ENCODE measurements at regions not wholly inside any gene's neighbourhood (a gene's known extent, or its start where the extent isn't known, plus 50 kb on each side); places are given as distances from the start of the nearest gene placed in this dataset.
A peak's percentile ranks its signal among the peaks of the same experiment; 100 is the strongest.
"Not testable (repeated sequence)": the region's sequence is repeated elsewhere in the genome, so short reads cannot be mapped to it uniquely, and the experiment has no call there.

DNA sequence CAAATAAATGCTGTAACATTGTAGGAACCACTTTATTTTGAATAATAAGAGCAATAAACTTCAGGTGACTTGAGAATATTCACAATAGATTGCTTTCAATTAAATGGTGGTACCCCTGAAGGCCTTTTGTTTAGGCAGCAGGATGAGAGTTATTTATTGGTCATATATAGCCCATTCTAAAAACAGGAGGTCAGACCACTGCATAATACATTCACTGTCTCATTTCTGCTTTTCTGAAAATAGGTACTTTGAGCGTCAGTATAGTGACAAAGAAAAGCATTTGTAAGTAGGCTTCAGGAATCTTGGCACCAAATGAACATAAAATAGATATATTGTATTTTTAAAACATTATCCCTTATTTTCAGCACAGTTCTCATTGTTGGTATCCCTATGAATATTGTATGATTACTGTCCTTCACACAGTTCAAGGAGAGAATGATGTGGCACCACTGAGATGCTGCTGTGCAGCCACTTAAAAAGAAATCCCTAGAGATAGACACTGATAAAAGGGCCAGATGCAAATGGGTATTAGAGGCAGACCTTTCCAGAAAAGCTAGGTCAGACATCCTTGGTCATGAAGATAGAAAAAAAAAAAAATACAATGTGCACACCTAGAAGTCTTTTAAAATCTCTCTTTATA, 381.8 kb upstream of the ST8SIA4 start:
- Histone ChIP-seq H3K9me3 (ENCODE audit: control insufficient read depth, low read depth, low read length) (no peaks in the 10 kb centered on the region), H3K27me3 (ENCODE audit: control insufficient read depth, insufficient read depth, low read length) (no peaks in the 10 kb centered on the region), H3K27ac (ENCODE audit: low read length) (no peak overlapping the region), H3K4me3 (ENCODE audit: low read length) (no peak overlapping the region), H3K4me1 (ENCODE audit: control insufficient read depth, insufficient read depth, low read length) (no peaks in the 10 kb centered on the region), H3K36me3 (ENCODE audit: control insufficient read depth, insufficient read depth, low read length) (no peaks in the 10 kb centered on the region)
- no peak for DNase-seq
- 29% methylated on average over 1 of the region's 1 CpG for WGBS (ENCODE audit: insufficient coverage, low lambda C conversion rate)

DNA sequence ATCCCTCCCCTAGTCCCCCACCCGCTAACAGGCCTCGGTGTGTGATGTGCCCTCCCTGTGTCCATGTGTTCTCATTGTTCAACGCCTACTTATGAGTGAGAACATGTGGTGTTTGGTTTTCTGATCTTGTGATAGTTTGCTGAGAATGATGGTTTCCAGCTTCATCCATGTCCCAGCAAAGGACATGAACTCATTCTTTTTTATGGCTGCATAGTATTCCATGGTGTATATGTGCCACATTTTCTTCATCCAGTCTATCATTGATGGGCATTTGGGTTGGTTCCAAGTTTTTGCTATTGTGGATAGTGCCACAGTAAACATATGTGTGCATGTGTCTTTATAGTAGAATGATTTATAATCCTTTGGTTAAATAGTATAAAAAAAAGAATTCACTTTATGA, 380.9 kb upstream of the ST8SIA4 start:
- not testable (repeated sequence) for H3K4me1 ChIP-seq (ENCODE audit: control insufficient read depth, insufficient read depth, low read length); H3K9me3 ChIP-seq (ENCODE audit: control insufficient read depth, low read depth, low read length); H3K27ac ChIP-seq (ENCODE audit: low read length); H3K36me3 ChIP-seq (ENCODE audit: control insufficient read depth, insufficient read depth, low read length); H3K4me3 ChIP-seq (ENCODE audit: low read length); H3K27me3 ChIP-seq (ENCODE audit: control insufficient read depth, insufficient read depth, low read length); DNase-seq
- no CpG with 5 or more reads among the region's 3 CpGs for WGBS (ENCODE audit: insufficient coverage, low lambda C conversion rate)

DNA sequence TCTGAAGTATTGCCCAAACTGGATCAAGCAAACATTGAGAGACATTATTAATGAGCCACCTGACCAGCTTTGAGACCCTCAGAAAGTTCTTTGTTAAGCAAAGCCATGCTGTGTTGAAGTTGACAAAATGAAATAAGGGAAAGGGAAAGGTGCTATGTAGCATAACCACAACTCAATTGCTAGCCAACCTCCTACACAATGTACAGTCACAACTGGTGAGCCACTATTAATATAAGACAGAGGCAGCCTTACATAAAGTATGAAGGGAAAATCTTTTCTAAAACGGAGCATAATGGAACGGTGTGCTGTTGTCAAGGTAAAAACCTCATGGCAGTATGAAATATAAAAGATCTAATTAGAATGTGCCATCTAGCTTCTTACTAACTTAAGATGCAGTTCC, 375.8 kb upstream of the ST8SIA4 start:
- WGBS (ENCODE audit: insufficient coverage, low lambda C conversion rate): no CpG with 5 or more reads among the region's 2 CpGs
- H3K27ac ChIP-seq (ENCODE audit: low read length): no peak overlapping the region
- H3K36me3 ChIP-seq (ENCODE audit: control insufficient read depth, insufficient read depth, low read length): no peaks in the 10 kb centered on the region
- no peaks in the 10 kb centered on the region for H3K27me3 ChIP-seq (ENCODE audit: control insufficient read depth, insufficient read depth, low read length)
- H3K4me3 ChIP-seq (ENCODE audit: low read length): no peak overlapping the region
- no peaks in the 10 kb centered on the region for H3K9me3 ChIP-seq (ENCODE audit: control insufficient read depth, low read depth, low read length)
- DNase-seq: no peak
- no peaks in the 10 kb centered on the region for H3K4me1 ChIP-seq (ENCODE audit: control insufficient read depth, insufficient read depth, low read length)

DNA sequence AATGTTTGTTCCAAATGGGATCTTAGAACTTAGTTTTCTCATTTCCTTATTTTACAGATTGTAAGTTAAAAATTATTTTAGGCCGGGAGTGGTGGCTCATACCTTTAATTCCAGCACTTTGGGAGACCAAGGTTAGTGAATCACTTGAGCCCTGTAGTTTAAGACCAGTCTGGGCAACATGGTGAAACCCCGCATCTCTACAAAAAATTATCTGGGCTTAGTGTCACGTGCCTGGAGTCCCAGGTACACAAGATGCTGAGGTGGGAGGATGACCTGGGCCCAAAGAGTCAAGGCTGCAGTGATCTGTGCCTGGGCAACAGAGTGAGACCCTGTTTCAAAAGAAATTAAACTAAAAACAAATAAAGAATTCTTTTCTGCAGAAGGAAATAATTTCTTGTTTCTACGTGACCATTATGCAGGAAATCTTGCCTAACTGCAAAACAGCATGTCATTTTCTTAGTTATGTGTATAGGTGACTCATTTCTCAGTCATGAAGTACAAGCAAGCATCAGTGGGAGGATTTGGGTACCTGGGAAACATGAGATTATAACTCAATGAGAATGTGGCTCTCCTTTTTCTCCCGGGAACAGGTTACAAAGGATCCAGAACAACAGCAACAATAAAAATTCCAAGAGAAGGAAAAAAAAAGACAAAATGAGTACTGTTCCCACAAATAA, 375.1 kb upstream of the ST8SIA4 start:
- no peak overlapping the region for H3K27ac ChIP-seq (ENCODE audit: low read length)
- DNase-seq: no peak
- H3K9me3 ChIP-seq (ENCODE audit: control insufficient read depth, low read depth, low read length): no peaks in the 10 kb centered on the region
- no peak overlapping the region for H3K4me3 ChIP-seq (ENCODE audit: low read length)
- no peaks in the 10 kb centered on the region for H3K27me3 ChIP-seq (ENCODE audit: control insufficient read depth, insufficient read depth, low read length)
- no peaks in the 10 kb centered on the region for H3K36me3 ChIP-seq (ENCODE audit: control insufficient read depth, insufficient read depth, low read length)
- no peaks in the 10 kb centered on the region for H3K4me1 ChIP-seq (ENCODE audit: control insufficient read depth, insufficient read depth, low read length)
- WGBS (ENCODE audit: insufficient coverage, low lambda C conversion rate): 71% methylated on average over 1 of the region's 5 CpGs

DNA sequence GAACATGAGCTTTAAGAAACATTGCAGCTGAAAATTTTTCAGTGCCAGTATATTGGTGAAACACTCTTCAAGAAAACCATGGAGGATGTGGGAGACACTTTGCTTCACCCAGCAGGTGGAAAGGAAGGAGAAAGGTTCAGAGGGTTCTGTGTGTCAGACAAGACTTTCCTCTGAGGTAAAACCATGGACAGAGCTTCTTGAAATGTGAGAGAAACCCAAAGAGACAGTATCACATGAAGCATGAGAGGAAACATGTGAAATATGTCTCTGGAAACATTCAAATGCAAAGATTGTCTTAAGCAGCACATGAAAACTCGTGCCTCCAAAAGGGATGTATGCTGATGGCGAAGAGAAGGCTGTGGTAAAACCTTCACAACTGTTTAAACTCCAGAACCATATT, 368.9 kb upstream of the ST8SIA4 start:
- no peaks in the 10 kb centered on the region for H3K36me3 ChIP-seq (ENCODE audit: control insufficient read depth, insufficient read depth, low read length)
- no peaks in the 10 kb centered on the region for H3K4me1 ChIP-seq (ENCODE audit: control insufficient read depth, insufficient read depth, low read length)
- H3K27ac ChIP-seq (ENCODE audit: low read length): no peak overlapping the region
- no peaks in the 10 kb centered on the region for H3K9me3 ChIP-seq (ENCODE audit: control insufficient read depth, low read depth, low read length)
- no peaks in the 10 kb centered on the region for H3K27me3 ChIP-seq (ENCODE audit: control insufficient read depth, insufficient read depth, low read length)
- no peak overlapping the region for H3K4me3 ChIP-seq (ENCODE audit: low read length)
- WGBS (ENCODE audit: insufficient coverage, low lambda C conversion rate): no CpG with 5 or more reads among the region's 2 CpGs
- DNase-seq: no peak

DNA sequence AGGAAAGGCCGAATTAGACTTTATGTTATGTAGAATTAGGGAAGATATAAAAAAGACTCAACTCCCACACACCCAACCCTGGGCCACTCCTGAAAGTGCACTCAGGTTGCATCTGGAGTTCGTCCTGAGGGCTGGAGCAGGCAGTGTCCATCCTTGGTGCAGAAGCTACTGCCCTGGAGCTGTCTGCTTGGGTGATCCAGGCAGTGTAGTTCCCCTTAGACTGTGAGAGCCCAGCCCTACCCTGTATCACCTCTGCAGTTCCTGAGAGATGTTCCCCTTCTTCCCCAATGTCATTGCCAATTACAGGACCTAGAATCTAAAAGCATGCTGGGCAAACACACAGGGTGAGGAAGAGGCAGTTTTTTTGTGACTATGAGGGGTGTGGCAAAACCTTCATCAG, 368.3 kb upstream of the ST8SIA4 start:
- no peak for DNase-seq
- Histone ChIP-seq H3K27ac (ENCODE audit: low read length) (no peak overlapping the region), H3K27me3 (ENCODE audit: control insufficient read depth, insufficient read depth, low read length) (no peaks in the 10 kb centered on the region), H3K4me1 (ENCODE audit: control insufficient read depth, insufficient read depth, low read length) (no peaks in the 10 kb centered on the region), H3K9me3 (ENCODE audit: control insufficient read depth, low read depth, low read length) (no peaks in the 10 kb centered on the region), H3K36me3 (ENCODE audit: control insufficient read depth, insufficient read depth, low read length) (no peaks in the 10 kb centered on the region), H3K4me3 (ENCODE audit: low read length) (no peak overlapping the region)
- no CpG with 5 or more reads among the region's 2 CpGs for WGBS (ENCODE audit: insufficient coverage, low lambda C conversion rate)

DNA sequence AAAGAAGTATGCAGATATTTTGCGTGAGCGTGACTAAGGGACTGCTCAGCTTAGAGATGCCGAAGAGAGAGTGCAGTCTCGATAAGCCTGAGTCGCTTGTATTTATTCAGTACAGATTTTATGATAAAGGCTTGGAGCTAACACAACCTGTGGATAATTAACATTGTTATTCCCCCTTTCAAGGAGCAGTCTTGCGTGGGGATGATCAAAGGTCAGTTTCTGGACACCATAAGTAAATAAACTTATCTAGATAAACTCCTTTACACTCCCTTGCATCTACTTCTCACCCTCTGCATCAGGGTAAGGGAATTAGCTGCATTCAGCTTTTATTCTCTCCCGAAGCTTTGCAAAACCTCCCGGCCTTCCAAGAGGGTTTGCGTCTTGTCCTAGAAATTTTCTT, 357.8 kb upstream of the ST8SIA4 start:
- no peaks in the 10 kb centered on the region for H3K36me3 ChIP-seq (ENCODE audit: control insufficient read depth, insufficient read depth, low read length)
- H3K9me3 ChIP-seq (ENCODE audit: control insufficient read depth, low read depth, low read length): peaks cover 7% of the 10 kb centered on the region
- no peak overlapping the region for H3K4me3 ChIP-seq (ENCODE audit: low read length)
- WGBS (ENCODE audit: insufficient coverage, low lambda C conversion rate): 29% methylated on average over 1 of the region's 9 CpGs
- H3K4me1 ChIP-seq (ENCODE audit: control insufficient read depth, insufficient read depth, low read length): peaks cover 7% of the 10 kb centered on the region
- H3K27me3 ChIP-seq (ENCODE audit: control insufficient read depth, insufficient read depth, low read length): no peaks in the 10 kb centered on the region
- no peak overlapping the region for H3K27ac ChIP-seq (ENCODE audit: low read length)
- DNase-seq: peak; percentile 51 to 72

DNA sequence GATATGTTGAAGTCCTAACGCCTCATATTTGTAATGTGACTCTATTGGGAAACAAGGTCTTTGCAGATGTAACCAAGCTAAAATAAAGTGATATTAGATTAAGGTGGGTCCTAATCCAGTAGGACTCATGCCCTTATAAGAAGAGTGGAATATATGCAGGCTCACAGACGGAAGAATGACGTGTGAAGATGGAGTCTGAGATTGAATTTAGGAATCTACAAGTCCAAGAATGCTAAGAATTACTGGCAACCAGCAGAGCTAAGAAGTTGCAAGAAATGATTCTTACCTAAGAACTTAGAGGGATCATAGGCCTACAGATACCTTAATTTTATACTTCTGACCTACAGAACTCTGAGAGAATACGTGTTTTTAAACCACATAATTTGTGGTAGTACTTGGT, 350.0 kb upstream of the ST8SIA4 start:
- no peak overlapping the region for H3K27ac ChIP-seq (ENCODE audit: low read length)
- DNase-seq: no peak
- no CpG with 5 or more reads among the region's 4 CpGs for WGBS (ENCODE audit: insufficient coverage, low lambda C conversion rate)
- H3K9me3 ChIP-seq (ENCODE audit: control insufficient read depth, low read depth, low read length): no peaks in the 10 kb centered on the region
- no peaks in the 10 kb centered on the region for H3K36me3 ChIP-seq (ENCODE audit: control insufficient read depth, insufficient read depth, low read length)
- no peaks in the 10 kb centered on the region for H3K4me1 ChIP-seq (ENCODE audit: control insufficient read depth, insufficient read depth, low read length)
- H3K4me3 ChIP-seq (ENCODE audit: low read length): no peak overlapping the region
- H3K27me3 ChIP-seq (ENCODE audit: control insufficient read depth, insufficient read depth, low read length): no peaks in the 10 kb centered on the region

DNA sequence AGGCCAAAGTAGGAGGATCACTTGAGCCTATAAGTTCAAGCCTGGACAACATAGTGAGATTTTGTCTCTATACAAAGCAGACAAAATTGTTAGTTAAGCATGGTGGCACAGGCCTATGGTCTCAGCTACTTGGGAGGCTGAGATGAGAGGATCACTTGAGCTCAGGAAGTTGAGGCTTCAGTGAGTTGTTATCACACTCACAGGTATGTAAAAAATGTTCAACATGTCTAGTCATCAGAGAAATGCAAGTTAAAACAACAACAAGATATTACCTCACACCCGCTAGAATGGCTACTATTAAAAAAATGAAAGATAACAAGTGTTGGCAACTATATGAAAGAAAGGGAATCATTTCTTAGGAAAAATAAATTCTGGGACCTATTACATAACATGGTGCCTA, 341.5 kb upstream of the ST8SIA4 start:
- Histone ChIP-seq H3K36me3 (ENCODE audit: control insufficient read depth, insufficient read depth, low read length) (no peaks in the 10 kb centered on the region), H3K4me3 (ENCODE audit: low read length) (no peak overlapping the region), H3K4me1 (ENCODE audit: control insufficient read depth, insufficient read depth, low read length) (no peaks in the 10 kb centered on the region), H3K27ac (ENCODE audit: low read length) (no peak overlapping the region), H3K9me3 (ENCODE audit: control insufficient read depth, low read depth, low read length) (peaks cover 3% of the 10 kb centered on the region), H3K27me3 (ENCODE audit: control insufficient read depth, insufficient read depth, low read length) (no peaks in the 10 kb centered on the region)
- no peak for DNase-seq
- WGBS (ENCODE audit: insufficient coverage, low lambda C conversion rate): 100% methylated on average over 1 of the region's 1 CpG

DNA sequence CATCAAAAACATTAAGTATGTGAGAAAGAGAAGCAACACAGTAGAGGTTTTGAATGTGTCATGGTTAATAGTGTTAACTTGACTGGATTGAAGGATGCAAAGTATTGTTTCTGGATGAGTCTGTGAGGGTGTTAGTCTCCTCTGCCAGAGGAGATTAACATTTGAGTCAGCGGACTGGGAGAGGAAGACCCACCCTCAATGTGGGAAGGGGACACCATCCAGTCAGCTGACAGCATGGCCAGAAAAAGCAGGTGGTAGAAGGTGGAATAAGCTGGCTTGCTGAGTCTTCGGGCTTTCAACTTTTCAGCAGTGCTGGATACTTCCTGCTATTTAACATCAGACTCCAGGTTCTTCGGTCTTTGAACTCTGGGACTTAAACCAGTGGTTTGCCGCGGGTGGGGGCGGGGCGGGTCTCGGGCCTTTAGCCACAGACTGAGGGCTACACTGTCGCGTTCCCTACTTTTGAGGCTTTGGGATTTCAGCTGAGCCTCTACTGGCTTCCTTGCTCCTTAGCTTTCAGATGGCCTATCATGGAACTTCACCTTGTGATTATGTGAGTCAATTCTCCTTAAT, 309.9 kb upstream of the ST8SIA4 start:
- H3K4me1 ChIP-seq (ENCODE audit: control insufficient read depth, insufficient read depth, low read length): no peaks in the 10 kb centered on the region
- no peaks in the 10 kb centered on the region for H3K9me3 ChIP-seq (ENCODE audit: control insufficient read depth, low read depth, low read length)
- DNase-seq: no peak
- H3K27ac ChIP-seq (ENCODE audit: low read length): no peak overlapping the region
- no peaks in the 10 kb centered on the region for H3K27me3 ChIP-seq (ENCODE audit: control insufficient read depth, insufficient read depth, low read length)
- no peak overlapping the region for H3K4me3 ChIP-seq (ENCODE audit: low read length)
- no peaks in the 10 kb centered on the region for H3K36me3 ChIP-seq (ENCODE audit: control insufficient read depth, insufficient read depth, low read length)
- no CpG with 5 or more reads among the region's 10 CpGs for WGBS (ENCODE audit: insufficient coverage, low lambda C conversion rate)

DNA sequence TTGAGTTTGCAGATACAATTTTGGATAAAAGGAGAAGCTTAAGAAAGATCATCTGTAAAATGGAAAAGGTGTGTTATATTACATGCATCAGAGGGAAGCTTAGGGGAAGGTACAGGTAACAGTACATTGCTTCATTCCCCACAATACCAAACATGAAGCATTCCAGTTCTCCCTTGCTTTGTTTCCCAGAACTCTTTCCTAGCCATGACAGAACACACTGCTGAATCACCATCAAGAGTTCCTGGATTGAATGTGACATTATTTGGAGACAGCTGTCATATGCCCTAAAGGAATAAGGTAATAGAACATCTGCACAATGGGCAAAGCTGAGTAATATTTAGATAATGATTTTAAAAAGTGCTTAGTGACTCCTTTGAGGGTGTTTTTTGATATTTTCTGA, 303.5 kb upstream of the ST8SIA4 start:
- no peak overlapping the region for H3K4me3 ChIP-seq (ENCODE audit: low read length)
- H3K27ac ChIP-seq (ENCODE audit: low read length): no peak overlapping the region
- no peaks in the 10 kb centered on the region for H3K9me3 ChIP-seq (ENCODE audit: control insufficient read depth, low read depth, low read length)
- no peak for DNase-seq
- no peaks in the 10 kb centered on the region for H3K36me3 ChIP-seq (ENCODE audit: control insufficient read depth, insufficient read depth, low read length)
- H3K4me1 ChIP-seq (ENCODE audit: control insufficient read depth, insufficient read depth, low read length): no peaks in the 10 kb centered on the region
- no peaks in the 10 kb centered on the region for H3K27me3 ChIP-seq (ENCODE audit: control insufficient read depth, insufficient read depth, low read length)
